GM12864 (cell line): ENCODE measurements at regions not wholly inside any gene's neighbourhood (a gene's known extent, or its start where the extent isn't known, plus 50 kb on each side); places are given as distances from the start of the nearest gene placed in this dataset.
"Not testable (repeated sequence)": the region's sequence is repeated elsewhere in the genome, so short reads cannot be mapped to it uniquely, and the experiment has no call there.

ENCODE experiments used
- DNase-seq: peaks from one replicate; pipeline ENCODE4 v3.0.0-alpha.2; 2011; ENCODE audit warnings: low read depth
- H3K4me3 ChIP-seq: 2 replicates; pipeline ENCODE4 v1.5.1; 2011; ENCODE audit warnings: mild to moderate bottlenecking, low read depth, low read length, control low read depth
- CTCF ChIP-seq: IDR thresholded peaks from 2 replicates; pipeline ENCODE4 v1.5.1; 2011; ENCODE audit warnings: low read depth, mild to moderate bottlenecking, moderate library complexity, low read length, control low read depth, inconsistent platforms; ENCODE audit errors: missing control alignments

DNA sequence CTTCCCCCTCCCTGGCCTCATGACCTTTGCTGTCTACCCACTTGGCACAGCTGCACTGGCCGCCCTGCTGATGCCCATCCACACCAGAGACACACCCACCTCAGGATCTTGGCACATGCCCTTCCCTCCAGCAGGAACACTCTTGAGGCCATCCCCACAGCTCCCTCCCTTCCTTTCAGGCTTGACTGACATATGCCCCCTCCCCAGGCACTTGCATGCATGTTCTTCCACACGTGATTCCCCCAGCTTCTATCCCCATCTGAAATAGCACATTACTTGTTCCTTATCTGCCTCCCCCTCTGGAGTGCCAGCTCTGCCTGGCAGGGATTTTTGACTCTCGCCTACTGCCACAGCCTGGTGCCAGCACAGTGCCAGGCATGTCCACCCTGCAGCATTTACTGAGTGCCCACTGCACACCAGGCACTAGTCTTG, 98.5 kb upstream of the SLC25A33 start:
- no peak for TF ChIP-seq CTCF
- no peak overlapping the region for H3K4me3 ChIP-seq
- no peak for DNase-seq

GRCh38 chr1:9441451-9442133, 97.7 kb upstream of the SLC25A33 start:
- TF ChIP-seq CTCF = no peak
- no peak for DNase-seq
- H3K4me3 ChIP-seq = no peak overlapping the region

DNA sequence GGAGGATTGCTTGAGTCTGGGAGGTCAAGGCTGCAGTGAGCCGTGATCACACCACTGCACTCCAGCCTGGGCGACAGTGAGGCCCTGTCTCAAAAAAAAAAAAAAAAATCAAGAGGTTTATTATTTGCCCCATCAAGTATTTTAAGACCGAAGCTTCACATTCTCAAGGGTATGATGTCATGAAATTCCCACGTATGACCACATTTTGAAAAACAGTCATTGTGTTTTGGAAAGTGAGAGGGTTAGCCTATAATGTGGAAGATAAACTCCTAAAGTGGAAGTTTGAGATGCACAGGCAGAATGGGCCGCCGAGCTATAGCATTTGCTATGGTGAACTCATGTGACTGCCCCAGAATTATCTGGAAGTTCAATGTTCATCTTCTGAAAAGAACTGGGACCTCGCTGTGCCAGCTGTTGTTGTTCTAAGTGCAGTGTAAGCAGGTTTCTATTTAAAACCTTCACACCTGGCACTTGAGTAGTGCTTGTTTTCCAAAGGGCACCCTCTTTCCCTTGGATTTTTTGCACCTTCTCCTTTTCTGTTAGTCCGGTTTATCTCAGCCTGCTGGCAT, 96.9 kb upstream of the SLC25A33 start:
- no peak overlapping the region for H3K4me3 ChIP-seq
- no peak for DNase-seq
- no peak for TF ChIP-seq CTCF

DNA sequence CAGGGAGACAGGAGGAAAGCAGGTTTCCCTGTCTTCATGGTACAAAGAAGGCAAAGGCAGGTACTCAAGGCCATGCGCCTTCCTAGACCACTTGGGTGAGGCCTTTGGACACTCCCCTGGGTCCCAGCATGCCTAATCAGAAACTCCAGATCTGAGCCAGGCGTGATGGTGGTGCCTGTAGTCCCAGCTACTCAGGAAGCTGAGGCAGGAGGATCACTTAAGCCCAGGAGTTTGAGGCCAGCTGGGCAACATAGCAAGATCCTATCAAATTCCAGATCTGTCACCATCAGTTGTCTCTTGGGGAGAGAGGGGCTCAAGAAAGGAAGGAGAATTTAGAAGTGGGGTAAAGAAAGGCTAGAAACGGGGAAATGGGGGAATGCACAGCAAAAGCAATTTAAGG, 96.3 kb upstream of the SLC25A33 start:
- DNase-seq = no peak
- TF ChIP-seq CTCF = no peak
- H3K4me3 ChIP-seq = no peak overlapping the region

DNA sequence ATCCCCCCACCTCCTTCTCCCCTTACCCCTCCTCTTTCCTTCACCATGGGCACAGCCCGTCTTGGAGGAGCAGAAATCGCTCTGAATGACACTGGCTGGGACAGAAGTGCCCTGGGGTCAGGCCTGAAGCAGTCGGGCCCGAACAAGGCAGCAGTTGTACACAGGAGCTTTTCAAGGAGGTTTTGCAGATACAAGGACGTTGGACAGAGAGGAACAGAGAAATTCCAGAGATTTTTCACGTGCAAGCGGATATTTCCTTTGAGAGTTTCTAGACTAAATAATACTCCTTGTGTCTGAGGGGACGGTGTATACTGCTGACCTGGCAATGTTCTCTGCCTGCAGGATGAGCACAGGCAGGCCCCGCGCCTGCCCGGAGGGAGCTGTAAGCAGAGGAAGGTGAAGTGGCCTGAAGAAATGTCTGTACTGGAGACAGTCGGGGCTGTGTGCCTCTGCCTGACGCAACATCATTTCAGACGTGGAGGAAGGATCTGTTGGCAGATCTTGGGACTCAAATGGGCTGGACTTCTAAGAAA, 95.3 kb upstream of the SLC25A33 start:
- no peak for TF ChIP-seq CTCF
- no peak overlapping the region for H3K4me3 ChIP-seq
- DNase-seq = no peak

GRCh38 chr1:9444532-9444931, 94.7 kb upstream of the SLC25A33 start:
- DNase-seq = no peak
- H3K4me3 ChIP-seq = no peak overlapping the region
- TF ChIP-seq CTCF = no peak

DNA sequence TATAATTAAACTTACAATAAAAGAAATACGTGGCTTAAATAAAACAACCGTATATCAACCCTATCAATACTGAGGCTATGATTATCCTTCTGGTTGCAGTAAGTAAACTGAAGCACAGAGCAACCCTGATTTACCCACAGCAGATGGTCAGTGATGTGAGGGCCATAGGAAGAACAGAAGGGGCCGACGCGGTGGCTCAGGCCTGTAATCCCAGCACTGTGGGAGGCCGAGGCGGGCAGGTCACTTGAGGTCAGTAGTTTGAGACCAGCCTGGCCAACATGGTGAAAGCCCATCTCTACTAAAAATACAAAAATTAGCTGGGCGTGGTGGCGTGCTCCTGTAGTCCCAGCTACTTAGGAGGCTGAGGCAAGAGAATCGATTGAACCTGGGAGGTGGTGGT, 94.2 kb upstream of the SLC25A33 start:
- DNase-seq = not testable (repeated sequence)

More for the DNA sequence above, 94.2 kb upstream of the SLC25A33 start:
- not testable (repeated sequence) for H3K4me3 ChIP-seq
